Keratinocyte (primary cell): ENCODE measurements at regions not wholly inside any gene's neighbourhood (a gene's known extent, or its start where the extent isn't known, plus 50 kb on each side); places are given as distances from the start of the nearest gene placed in this dataset.

Experiments used
- EZH2 ChIP-seq: IDR thresholded peaks from one replicate; pipeline ENCODE4 v1.6.1; 2012; ENCODE audit warnings: inconsistent platforms, mild to moderate bottlenecking, low read length, moderate library complexity
- TF ChIP-seq, protein P1 (sequence below), 3 experiments: IDR thresholded peaks in 1 of 3; conservative IDR thresholded peaks in 1 of 3; optimal IDR thresholded peaks in 1 of 3; 2 replicates in 2 of 3; 3 replicates in 1 of 3; pipeline versions ENCODE3 to v1.5.1; 2011; ENCODE audit warnings: low read length in 3 of 3, mild to moderate bottlenecking in 3 of 3, moderate library complexity in 2 of 3, control low read depth in 1 of 3, inconsistent platforms in 1 of 3; ENCODE audit not compliant: insufficient read depth in 2 of 3; ENCODE audit errors: extremely low read depth in 1 of 3

DNA sequence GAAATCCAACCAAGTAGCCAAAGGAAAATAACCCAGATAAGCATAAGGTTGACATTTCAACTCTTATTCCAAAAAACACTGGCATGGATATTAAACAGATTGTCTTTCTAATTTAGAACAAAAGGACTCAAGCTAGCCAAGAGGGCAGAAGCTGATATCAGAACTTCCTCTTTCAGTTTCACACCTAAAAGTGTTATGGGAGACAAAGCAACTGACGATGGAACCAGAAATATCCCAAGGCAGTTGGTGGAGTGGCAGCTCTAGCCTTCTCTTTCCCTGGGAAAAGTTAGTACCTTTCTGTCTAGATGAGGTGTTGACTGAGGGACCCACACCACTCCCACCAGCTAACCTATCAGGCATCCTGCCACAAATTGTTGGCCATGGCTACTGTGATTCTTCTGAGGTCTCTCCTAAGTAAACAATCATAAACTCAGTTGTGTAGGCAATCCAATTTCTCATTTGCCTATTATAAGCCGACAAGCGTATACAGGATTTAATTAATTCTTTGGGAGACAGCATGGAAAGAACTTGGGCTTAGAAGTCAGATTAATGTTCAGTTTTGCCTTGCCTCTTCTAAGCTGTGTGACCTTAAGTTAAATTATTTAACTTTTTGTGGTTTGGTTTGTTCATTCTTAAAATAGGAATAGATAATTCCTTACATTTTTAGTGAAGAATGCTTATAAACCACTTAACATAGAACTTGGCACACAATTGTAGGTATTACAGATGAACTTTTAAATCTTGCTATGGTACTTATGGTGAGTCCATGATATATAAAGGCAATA, 110.9 kb upstream of the ADAMTSL1 start:
- TF ChIP-seq, protein P1, sequence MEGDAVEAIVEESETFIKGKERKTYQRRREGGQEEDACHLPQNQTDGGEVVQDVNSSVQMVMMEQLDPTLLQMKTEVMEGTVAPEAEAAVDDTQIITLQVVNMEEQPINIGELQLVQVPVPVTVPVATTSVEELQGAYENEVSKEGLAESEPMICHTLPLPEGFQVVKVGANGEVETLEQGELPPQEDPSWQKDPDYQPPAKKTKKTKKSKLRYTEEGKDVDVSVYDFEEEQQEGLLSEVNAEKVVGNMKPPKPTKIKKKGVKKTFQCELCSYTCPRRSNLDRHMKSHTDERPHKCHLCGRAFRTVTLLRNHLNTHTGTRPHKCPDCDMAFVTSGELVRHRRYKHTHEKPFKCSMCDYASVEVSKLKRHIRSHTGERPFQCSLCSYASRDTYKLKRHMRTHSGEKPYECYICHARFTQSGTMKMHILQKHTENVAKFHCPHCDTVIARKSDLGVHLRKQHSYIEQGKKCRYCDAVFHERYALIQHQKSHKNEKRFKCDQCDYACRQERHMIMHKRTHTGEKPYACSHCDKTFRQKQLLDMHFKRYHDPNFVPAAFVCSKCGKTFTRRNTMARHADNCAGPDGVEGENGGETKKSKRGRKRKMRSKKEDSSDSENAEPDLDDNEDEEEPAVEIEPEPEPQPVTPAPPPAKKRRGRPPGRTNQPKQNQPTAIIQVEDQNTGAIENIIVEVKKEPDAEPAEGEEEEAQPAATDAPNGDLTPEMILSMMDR (optimal IDR thresholded peaks at IDR 0.05 in 1 of 3, IDR thresholded peaks at IDR 0.05 in 1 of 3, conservative IDR thresholded peaks at IDR 0.05 in 1 of 3; ENCODE audit: extremely low read depth in 1 of 3, insufficient read depth in 2 of 3, low read length in 3 of 3), result no peak
- no peak for TF ChIP-seq EZH2
